HEK293 (cell line): ENCODE measurements at regions not wholly inside any gene's neighbourhood (a gene's known extent, or its start where the extent isn't known, plus 50 kb on each side); places are given as distances from the start of the nearest gene placed in this dataset.

Experiments used
- CTCF ChIP-seq: fragments of 450-650 bp; formaldehyde crosslinking; IDR thresholded peaks from 2 replicates; pipeline ENCODE4 v1.5.1; 2016; ENCODE audit warnings: missing biosample characterization, missing genetic modification characterization
- PRDM10 ChIP-seq: fragments of 450-650 bp; formaldehyde crosslinking; IDR thresholded peaks from 2 replicates; pipeline ENCODE4 v1.5.1; 2016; ENCODE audit warnings: missing biosample characterization, missing genetic modification characterization
- ZBTB1 ChIP-seq: fragments of 450-650 bp; formaldehyde crosslinking; IDR thresholded peaks from 2 replicates; pipeline ENCODE4 v1.5.1; 2016; ENCODE audit warnings: missing biosample characterization, missing genetic modification characterization
- ZBTB7A ChIP-seq: fragments of 450-650 bp; formaldehyde crosslinking; IDR thresholded peaks from 2 replicates; pipeline ENCODE4 v1.5.1; 2016; ENCODE audit warnings: low read depth, missing biosample characterization, missing genetic modification characterization
- ZBTB8A ChIP-seq: fragments of 450-650 bp; formaldehyde crosslinking; IDR thresholded peaks from 2 replicates; pipeline ENCODE4 v1.5.1; 2016; ENCODE audit warnings: missing biosample characterization, missing genetic modification characterization
- ZNF146 ChIP-seq: fragments of 450-650 bp; formaldehyde crosslinking; IDR thresholded peaks from 2 replicates; pipeline ENCODE4 v1.5.1; 2016; ENCODE audit warnings: missing biosample characterization, missing genetic modification characterization
- ZNF549 ChIP-seq: fragments of 450-650 bp; IDR thresholded peaks from 2 replicates; pipeline ENCODE4 v1.5.1; 2018; ENCODE audit warnings: missing biosample characterization, missing genetic modification characterization, mild to moderate bottlenecking, inconsistent platforms, moderate library complexity
- ZNF555 ChIP-seq: fragments of 450-650 bp; formaldehyde crosslinking; conservative IDR thresholded peaks from 2 replicates; pipeline ENCODE4 v1.5.1; 2017; ENCODE audit warnings: missing biosample characterization, mild to moderate bottlenecking, missing genetic modification characterization, inconsistent platforms
- ZNF624 ChIP-seq: fragments of 450-650 bp; formaldehyde crosslinking; IDR thresholded peaks from 2 replicates; pipeline ENCODE4 v1.5.1; 2017; ENCODE audit warnings: missing biosample characterization, missing genetic modification characterization
- TF ChIP-seq, protein P1 (sequence below): fragments of 450-650 bp; formaldehyde crosslinking; IDR thresholded peaks from 2 replicates; pipeline ENCODE4 v1.5.1; 2016; ENCODE audit warnings: missing biosample characterization, missing genetic modification characterization

- TF ChIP-seq, protein P1, sequence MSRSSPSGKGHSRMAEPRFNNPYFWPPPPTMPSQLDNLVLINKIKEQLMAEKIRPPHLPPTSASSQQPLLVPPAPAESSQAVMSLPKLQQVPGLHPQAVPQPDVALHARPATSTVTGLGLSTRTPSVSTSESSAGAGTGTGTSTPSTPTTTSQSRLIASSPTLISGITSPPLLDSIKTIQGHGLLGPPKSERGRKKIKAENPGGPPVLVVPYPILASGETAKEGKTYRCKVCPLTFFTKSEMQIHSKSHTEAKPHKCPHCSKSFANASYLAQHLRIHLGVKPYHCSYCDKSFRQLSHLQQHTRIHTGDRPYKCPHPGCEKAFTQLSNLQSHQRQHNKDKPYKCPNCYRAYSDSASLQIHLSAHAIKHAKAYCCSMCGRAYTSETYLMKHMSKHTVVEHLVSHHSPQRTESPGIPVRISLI (tag by site-specific recombination): no peak
- TF ChIP-seq ZBTB7A (no peak), PRDM10 (tag by site-specific recombination) (no peak), ZNF624 (tag by site-specific recombination) (no peak), ZNF146 (tag by site-specific recombination) (no peak), CTCF (no peak), ZBTB8A (tag by site-specific recombination) (no peak), ZBTB1 (no peak), ZNF555 (no peak), ZNF549 (tag by site-specific recombination) (no peak)
These were observed 158.3 kb upstream of the MEF2C start for GRCh38 chr5:89041249-89041779.
